ENCODE measurements at regions not wholly inside any gene's neighbourhood (a gene's known extent, or its start where the extent isn't known, plus 50 kb on each side); places are given as distances from the start of the nearest gene placed in this dataset.

- no peak for DNase-seq
Observed at GRCh38 chr13:84934911-84935310, 864.3 kb downstream of the SLITRK6 start.

DNA sequence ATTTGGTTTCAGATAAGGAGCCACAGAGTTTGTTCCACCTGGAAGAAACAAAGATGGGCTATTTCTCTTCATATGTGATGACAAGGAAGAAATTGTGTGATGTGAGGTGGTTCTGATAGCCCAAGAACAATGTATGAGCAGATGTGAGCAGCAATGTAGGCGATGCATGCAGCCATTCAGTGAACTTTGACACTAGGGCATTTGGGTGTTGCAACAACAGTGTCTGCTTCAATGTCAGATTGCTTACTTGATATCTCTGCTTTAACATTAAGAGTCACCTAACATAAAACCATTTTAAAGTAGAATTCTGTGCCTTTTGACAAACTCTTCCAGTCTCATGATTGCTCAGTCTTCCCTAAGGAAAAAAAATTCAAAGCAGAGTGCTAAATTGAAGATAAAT, 865.4 kb downstream of the SLITRK6 start:
- no peak for DNase-seq

DNA sequence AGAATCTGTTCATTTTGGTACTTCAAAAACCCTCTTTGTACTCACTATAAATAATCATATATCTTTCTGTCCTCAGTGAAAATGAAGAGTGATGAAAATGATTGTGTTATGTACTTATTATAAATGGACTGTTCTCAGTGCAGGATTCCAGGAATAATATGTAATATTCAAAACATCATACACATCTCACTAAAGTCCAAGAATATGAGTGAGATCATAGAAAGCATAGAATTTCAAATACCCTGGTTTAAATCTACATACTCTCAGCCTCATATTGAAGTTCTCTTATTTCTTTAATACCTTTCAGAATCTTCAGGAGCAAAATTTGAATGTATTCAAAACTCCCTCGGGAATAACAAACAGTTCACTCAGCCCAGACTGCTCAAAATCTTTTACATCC, 868.0 kb downstream of the SLITRK6 start:
- no peak for DNase-seq

DNA sequence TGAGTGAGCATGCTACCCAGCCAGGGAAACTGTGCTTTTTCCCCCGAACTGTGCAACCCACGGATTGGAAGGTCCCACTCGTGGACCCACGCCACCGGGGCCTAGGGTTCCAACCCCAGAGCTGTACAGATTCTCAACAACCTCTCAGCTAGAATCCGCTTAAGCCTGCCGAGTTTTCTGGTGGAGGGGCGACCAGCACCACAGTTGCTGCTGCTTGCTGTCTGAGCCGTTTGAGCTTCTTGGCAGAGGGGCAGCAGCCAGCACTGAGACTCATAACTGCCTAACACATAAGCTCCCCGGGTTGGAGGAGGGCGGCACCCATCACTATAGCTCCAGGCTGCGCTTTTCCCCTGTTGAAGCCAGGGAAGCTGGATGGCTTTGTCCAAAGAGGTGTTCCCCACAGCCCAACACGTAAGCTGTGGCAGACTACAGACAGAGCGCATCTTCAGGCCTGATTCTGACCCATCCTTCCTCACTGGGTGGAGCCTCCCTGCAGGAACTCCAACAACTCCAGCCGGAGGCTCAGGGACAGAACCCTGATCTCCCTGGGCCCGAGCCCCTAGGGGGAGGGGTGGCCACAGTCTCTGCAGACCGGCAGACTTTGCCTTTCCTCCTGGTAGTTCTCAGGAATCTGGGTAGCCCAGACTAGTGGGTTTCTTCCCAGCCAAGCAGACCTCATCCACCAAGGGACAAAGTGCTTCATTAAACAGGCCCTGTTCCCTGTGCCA, 871.6 kb downstream of the SLITRK6 start:
- no peak for DNase-seq

- DNase-seq = no peak
Observed at GRCh38 chr13:84925443-84925842, 873.8 kb downstream of the SLITRK6 start.

DNA sequence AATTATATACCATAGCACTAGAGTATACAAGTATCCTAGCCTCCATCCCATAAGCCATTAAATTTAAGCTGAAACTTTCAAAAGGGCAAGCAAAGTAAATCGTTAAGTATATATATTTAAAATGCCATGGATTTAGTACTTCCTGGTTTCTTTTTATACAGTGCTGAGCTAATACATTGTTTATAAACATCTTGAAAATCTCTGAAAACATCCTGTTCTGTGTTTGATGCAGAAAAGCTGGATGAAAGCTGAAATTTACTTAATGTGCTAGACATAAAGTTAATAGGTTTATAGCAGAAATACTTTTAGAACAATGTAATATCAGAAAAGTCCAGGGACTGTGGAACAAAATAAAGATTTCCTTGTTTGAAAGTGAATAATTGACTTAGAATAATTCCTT, 875.4 kb downstream of the SLITRK6 start:
- no peak for DNase-seq

- DNase-seq = peak; percentile 34
Observed at GRCh38 chr13:84917252-84917878, 881.9 kb downstream of the SLITRK6 start.

- no peak for DNase-seq
Observed at GRCh38 chr13:84912720-84913119, 886.5 kb downstream of the SLITRK6 start.

GRCh38 chr13:84910423-84910822, 888.8 kb downstream of the SLITRK6 start:
- no peak for DNase-seq

DNA sequence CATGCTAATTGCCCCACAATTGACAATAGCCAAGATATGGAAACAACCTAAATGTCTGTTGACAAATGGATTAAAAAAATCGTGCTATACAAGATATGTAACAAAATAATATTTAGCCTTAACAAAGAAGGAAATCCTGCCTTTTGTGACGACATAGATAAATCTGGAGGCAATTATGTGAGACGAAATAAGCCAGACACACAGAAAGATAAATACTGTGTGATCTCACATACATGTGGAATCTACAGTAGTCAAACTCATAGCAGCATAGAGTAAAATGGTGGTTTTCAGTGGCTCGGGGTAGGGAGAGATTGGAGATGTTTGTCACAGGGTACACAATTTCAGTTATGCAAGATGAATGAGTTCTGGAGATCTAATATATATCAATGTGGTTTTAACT, 895.8 kb downstream of the SLITRK6 start:
- no peak for DNase-seq

GRCh38 chr13:84902243-84902642, 897.0 kb downstream of the SLITRK6 start:
- no peak for DNase-seq

DNA sequence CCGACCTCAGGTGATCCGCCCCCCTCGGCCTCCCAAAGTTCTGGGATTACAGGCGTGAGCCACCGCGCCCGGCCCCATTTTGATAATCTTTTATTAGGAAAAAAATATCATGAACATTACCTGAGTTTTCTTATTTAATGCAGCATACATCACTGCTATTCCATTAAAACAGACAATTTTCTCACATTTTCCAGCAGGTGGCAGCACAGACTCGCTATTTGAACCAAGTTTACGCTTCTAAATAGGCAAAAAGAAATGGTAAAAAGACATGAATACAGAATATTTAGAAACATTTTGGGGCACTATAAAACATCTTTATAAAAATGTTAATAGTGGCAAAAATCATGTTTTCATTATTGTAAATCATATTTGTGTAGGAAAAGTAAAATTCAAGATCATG, 903.1 kb downstream of the SLITRK6 start:
- peak; percentile 71 for DNase-seq

DNA sequence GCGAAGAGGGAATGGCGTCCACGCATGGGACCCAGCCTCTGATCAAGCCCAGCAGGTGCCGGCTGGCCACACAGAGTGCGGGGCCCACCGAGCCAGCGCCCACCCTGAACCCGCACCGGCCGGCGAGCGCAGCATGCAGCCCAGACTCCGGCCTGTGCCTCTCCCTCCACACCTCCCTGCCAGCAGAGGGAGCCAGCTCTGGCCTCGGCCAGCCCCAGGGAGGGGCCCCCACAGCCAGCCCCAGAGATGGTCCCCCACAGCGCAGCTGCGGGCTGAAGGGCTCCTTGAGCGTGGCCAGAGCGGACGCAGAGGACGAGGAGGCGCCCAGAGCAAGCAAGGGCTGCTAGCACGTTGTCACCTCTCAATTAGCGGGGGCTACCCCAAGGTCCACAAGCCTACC, 904.5 kb downstream of the SLITRK6 start:
- no peak for DNase-seq

- DNase-seq = no peak
Observed at GRCh38 chr13:84885868-84886267, 913.4 kb downstream of the SLITRK6 start.

DNA sequence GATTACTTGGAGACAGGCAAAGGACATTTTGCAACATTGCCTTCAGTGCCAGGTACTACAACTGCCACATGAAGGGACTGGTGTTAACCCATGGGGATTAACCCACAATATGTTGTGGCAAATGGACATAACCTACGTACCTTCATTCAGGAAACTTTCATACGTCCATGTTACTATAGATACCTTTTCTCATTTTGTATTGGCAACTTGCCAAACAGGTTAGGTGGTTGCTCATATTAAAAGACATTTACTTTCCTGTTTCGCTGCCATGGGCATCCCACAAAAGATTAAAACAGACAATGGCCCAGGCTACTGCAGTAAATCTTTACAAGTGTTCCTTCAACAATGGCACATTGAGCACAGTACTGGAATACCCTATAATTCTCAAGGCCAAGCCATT, 925.3 kb downstream of the SLITRK6 start:
- no peak for DNase-seq

- DNase-seq = no peak
Observed at GRCh38 chr13:84870190-84870589, 929.0 kb downstream of the SLITRK6 start.

DNA sequence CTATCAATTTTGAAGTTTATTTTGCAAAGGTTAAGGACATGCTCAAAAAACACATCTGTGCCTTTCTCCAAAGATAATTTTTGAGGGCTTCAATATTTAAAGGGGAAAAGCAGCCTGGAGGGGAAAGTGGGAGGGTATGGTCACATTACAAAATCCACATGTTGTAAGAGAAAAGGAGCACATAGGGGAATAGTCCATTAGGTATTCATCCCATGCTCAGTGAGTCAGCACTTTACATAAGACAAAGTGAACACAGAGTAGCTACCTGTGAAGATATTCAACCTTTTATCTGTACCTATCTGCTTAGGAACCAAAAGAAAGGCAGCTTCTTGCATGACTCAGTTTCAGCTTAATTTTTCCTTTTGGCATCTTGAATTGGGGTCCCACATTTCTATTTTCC, 932.0 kb downstream of the SLITRK6 start:
- no peak for DNase-seq

- peak; percentile 43 for DNase-seq
Observed at GRCh38 chr13:84865783-84866221, 933.4 kb downstream of the SLITRK6 start.

- no peak for DNase-seq
Observed at GRCh38 chr13:84864341-84864740, 934.9 kb downstream of the SLITRK6 start.

DNA sequence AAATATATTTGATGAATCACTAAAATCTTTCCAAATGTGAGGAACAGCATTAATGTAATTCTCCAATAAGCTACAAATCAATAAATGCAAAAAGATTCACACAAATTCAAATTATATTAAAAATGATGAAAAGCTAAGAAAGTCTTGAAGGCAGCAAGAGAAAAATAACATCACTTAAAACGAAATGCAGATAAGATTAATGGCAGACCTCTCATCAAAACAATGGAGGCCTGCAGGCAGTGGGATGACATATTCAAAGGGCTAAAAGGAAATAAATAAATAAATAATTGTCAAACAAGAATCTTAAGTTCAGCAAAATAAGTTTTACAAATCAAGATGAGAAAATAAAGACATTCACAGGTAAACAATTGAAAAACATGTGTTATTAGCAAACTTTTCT, 952.1 kb downstream of the SLITRK6 start:
- no peak for DNase-seq

DNA sequence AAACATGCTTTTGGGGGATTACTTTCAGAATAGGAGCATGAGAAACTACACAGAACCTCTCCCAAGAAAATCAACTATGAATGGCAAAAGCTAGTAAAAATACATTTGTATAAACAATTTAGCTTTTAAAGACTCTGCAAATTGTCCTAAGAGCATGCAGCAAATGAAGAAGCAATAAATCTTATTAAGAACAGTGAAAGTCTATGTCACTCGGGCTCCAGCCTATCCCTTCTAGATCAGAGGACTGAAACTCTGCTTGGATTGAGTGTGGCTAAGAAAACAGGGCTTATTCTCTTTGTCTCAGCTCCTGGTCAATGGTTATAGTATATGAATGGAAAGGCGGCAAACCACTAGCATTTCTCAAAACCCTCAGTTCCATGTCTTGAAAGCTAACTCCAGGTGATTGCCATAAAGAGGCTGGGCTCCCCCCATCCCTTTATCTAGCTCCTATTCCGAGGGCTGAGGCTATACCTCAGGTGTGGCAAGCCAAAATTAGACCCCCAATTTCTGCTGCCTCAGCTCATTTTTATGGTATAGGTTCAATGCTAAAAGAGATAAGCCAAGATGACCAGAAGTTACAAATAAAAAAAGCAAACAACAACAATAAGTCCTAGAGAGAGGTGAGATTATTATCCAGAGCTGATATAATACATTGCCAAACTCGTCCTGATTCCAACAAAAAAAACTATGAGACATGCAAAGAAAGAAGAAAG, 953.2 kb downstream of the SLITRK6 start:
- DNase-seq = no peak

DNA sequence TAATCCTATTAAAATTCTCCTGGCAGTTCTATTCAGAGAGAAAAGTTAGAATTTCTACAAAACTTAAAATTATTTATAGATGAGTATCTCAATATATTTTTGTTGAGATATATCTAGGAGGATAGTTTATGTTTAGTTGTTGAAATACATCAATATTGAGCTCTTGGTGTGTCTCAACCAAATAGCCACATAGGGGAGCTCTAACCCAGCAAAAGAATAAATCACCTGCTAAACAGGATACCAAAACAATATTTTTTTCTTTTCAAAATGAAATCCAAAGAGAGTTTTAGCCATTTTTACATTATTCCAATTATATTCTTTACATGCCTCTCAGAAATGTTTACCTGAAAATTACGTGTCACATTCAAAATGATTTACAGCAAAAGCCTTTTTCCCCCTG, 954.7 kb downstream of the SLITRK6 start:
- peak; percentile 3 for DNase-seq

GRCh38 chr13:84843368-84843767, 955.9 kb downstream of the SLITRK6 start:
- no peak for DNase-seq

- no peak for DNase-seq
Observed at GRCh38 chr13:84834201-84834600, 951.9 kb upstream of the SLITRK1 start.
